HFF-Myc (cell line): ENCODE measurements at regions not wholly inside any gene's neighbourhood (a gene's known extent, or its start where the extent isn't known, plus 50 kb on each side); places are given as distances from the start of the nearest gene placed in this dataset.

ENCODE experiments used
- DNase-seq: peaks from one replicate; pipeline ENCODE4 v3.0.0-alpha.2; 2011; ENCODE audit warnings: low read depth; ENCODE audit errors: extremely low read depth
- H3K4me3 ChIP-seq: replicated peaks from 2 replicates; pipeline ENCODE4 v1.5.1; 2011; ENCODE audit warnings: low read depth, mild to moderate bottlenecking, control low read depth, low read length
- TF ChIP-seq, protein P1 (sequence below): IDR thresholded peaks from 2 replicates; pipeline ENCODE4 v1.5.1; 2012; ENCODE audit warnings: mild to moderate bottlenecking, low read depth, low read length, control low read depth; ENCODE audit errors: missing control alignments

DNA sequence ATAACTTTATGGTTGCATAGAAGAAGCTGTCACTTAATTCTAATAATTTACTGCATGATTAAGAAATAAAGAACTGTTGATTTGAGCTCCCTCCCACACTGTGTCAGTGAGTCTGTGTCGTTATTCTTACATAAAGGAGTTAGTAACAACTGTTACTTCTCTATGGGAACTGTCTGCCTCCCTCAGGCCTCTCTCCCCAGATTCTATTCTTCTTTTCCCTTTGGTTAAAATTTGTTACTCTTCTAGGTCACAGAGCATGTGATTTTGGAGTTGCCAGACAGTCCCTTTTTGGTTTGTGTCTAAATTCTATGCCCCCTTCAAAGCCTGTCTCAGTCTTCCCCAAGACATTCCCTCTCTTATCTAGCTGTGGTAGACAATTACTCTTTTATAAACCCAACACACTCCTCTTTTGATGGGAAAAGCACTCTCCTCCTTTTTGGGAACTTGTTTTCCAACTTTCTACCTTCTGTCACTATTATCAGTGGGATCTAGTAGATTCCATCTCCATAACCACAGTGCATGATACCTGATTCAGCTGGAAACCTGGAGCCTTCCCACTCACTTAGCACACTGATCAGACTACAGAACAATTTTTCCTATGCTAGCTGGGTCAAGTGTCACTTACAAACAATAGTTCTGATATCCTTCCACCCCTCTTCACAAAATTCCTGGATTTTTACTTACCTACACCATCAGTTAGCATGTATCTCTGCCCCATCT, 422.1 kb upstream of the TGFBR2 start:
- TF ChIP-seq, protein P1, sequence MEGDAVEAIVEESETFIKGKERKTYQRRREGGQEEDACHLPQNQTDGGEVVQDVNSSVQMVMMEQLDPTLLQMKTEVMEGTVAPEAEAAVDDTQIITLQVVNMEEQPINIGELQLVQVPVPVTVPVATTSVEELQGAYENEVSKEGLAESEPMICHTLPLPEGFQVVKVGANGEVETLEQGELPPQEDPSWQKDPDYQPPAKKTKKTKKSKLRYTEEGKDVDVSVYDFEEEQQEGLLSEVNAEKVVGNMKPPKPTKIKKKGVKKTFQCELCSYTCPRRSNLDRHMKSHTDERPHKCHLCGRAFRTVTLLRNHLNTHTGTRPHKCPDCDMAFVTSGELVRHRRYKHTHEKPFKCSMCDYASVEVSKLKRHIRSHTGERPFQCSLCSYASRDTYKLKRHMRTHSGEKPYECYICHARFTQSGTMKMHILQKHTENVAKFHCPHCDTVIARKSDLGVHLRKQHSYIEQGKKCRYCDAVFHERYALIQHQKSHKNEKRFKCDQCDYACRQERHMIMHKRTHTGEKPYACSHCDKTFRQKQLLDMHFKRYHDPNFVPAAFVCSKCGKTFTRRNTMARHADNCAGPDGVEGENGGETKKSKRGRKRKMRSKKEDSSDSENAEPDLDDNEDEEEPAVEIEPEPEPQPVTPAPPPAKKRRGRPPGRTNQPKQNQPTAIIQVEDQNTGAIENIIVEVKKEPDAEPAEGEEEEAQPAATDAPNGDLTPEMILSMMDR, result no peak
- no peak overlapping the region for H3K4me3 ChIP-seq
- DNase-seq, result no peak

DNA sequence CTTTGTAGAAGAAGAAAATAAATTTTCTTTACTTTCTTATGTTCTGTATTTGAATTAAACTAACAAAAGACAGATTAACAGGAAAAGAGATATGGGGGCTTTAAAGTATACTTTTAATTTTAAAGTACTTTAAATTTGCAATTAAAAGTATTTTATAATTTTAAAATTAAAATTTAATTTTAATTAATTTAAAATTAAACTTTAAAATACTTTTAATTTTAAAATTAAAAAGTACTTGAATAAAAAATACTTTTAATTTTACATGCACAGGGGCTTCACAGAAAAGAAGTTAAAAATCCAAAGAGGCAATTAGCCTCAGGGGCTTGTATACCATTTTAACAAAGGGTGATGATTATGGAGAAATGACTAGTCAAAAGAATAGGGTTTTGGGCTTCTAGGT, 420.5 kb upstream of the TGFBR2 start:
- no peak for DNase-seq
- TF ChIP-seq, protein P1, result no peak
- H3K4me3 ChIP-seq, result no peak overlapping the region

DNA sequence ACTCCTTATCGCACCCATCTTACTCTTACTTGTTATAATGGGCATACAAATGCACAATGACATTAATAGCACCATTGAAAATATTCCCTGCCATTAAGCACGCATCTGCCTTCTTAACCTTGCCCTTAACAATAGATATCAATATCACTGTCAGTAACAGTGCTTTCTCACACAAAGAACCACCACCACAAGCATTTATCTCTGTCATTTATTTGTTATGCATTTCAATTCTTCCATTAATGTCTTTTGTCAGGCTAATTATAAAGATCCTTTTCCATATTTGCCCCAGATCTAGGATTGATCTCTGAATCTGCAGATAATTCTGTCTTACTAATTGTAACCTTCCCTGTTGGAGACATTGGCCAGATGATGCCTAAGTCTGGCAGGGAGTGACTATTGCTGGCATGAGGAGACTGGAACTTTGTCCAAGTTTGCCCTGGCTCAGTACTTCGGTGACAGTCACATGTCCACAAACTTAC, 419.6 kb upstream of the TGFBR2 start:
- no peak for DNase-seq
- TF ChIP-seq, protein P1, result no peak
- H3K4me3 ChIP-seq, result no peak overlapping the region

DNA sequence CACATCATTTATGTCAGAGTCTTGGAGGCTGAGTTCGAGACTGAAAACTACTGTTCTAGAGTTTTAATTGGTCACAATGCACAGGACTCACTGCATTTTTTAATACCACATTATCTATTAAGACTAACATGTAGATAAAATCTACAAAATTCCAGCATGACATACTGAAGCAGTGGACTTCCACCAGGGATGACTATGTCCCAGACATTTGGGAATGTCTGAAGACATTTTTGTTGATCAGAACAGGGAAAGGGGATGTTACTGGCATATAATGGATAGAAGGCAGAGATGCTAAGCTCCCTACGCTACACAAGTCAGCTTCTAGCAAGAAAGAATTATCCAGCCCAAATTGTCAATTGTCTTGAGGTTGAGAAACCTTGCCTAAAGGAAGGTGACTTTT, 419.0 kb upstream of the TGFBR2 start:
- DNase-seq, result no peak
- TF ChIP-seq, protein P1, result no peak
- no peak overlapping the region for H3K4me3 ChIP-seq

DNA sequence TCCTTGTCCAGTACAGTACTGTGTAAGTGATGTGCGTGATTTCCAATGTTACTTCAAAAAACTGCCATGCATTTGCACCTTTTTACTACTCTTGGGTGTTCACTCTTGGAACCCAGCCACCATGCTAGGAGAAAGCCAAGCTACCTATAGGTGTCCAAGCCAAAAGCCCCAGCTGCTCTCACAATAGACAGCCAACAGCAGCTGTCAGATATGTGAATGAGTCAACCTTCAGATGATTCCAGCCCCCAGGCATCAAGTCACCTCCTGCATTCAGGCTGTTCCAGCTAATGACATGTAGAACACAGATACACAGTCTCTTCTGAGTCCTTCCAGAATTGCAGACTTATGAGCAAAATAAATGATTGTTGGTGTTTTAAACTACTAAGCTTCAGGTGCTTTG, 417.7 kb upstream of the TGFBR2 start:
- H3K4me3 ChIP-seq, result no peak overlapping the region
- TF ChIP-seq, protein P1, result no peak
- no peak for DNase-seq

DNA sequence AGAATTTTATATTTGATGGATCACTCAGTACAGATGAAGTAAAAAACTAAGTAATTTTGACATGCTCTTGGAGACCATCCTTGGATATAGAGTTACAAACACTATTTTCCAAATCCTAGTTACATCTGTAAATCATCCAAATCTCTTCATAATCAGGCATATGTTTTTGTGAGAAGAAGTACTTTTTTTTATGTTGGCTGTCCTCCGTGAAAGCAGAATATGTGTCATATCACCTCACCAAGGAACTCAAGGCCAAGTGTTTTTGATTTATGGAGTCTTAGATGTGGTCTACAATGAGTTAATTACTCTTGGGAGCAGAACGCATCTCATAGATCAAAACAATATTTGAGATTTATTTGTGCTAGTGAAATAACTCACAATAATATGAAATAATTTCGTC, 416.5 kb upstream of the TGFBR2 start:
- DNase-seq, result no peak
- H3K4me3 ChIP-seq, result no peak overlapping the region
- TF ChIP-seq, protein P1, result no peak

DNA sequence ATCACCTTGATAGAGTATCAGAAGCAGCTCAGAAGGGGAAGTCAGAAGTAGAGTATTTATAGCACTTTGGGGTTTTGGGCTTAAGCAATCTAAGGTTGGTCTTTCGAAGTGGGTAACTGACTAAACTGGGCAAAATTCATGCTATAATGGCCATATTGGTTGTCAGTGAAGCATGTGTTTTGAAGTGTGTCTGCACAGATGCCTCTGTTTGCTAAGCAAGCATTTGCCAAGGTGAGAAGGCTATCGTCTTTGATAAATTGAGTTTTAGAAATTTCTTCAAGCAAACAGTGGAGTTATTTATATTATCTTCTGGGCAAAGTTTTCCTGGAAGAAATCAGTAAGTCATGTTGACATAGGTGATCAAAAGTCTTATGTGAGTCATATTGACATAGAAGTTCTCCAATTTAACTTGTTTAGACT, 412.8 kb upstream of the TGFBR2 start:
- TF ChIP-seq, protein P1, result no peak
- H3K4me3 ChIP-seq, result no peak overlapping the region
- no peak for DNase-seq
